HG03565 (cell line): ENCODE measurements at regions not wholly inside any gene's neighbourhood (a gene's known extent, or its start where the extent isn't known, plus 50 kb on each side); places are given as distances from the start of the nearest gene placed in this dataset.

Experiments
- ATAC-seq: cut with Tn5 transposase; IDR thresholded peaks from one replicate; pipeline ENCODE4 v1.9.1; 2021; ENCODE audit warnings: mild to moderate bottlenecking, moderate library complexity; ENCODE audit not compliant: unreplicated experiment

DNA sequence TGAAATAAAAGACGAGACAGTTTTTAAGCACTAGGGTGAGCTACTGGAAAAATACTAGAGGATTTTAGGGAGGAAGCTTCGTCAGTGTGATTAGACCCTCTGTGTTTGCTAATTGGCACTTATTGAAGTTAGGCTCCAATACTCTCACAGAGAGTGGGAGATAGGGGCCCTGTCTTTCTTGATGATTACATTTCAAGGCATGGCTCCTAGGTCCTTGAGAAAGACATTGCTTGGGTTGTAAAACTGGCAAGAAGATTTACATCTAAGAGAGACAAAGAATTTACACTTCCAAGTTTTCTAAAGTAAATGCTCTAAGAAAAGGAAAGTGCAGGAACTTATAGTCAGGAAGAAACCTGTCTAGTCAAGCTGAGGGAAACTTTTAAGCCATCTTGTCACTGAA is 183.2 kb downstream of the C12orf50 start:
- no peak for ATAC-seq

DNA sequence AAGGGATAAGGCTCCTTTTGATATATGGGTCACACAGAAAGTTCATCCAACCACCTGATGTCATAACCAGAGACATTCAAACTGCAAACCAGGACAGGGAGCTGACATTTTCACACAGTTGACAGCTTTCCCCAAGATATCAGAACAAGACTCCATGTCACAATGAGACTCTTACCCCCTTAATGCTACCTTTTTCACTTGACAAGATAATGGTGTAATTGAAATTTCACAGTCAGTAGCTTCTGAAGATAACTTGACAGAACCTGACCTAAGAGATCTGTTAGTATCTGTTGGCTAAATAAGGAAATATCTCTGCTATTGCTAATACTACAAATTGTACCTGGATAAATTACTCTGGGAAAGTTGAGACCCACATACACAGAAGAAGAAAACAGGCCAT is 187.3 kb downstream of the C12orf50 start:
- no peak for ATAC-seq

DNA sequence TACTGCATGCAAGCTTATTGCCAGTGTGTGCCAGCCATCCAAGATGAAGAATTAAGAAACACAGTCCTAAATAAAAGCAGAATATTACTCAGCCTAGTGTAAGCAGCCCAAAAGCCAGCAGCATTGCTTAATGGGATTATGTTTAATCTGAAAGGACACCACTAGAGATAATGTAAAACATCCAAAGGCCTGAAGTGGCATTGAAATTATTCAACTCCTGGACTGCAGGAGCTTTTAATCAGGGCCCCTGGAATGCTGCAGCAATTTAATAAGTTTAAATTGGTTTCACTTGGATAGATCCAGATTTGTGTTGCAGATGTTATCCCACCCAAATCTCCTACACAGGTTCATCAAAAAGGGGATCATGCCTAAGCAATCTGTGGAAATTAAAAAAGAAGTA is 193.0 kb downstream of the C12orf50 start:
- no peak for ATAC-seq

DNA sequence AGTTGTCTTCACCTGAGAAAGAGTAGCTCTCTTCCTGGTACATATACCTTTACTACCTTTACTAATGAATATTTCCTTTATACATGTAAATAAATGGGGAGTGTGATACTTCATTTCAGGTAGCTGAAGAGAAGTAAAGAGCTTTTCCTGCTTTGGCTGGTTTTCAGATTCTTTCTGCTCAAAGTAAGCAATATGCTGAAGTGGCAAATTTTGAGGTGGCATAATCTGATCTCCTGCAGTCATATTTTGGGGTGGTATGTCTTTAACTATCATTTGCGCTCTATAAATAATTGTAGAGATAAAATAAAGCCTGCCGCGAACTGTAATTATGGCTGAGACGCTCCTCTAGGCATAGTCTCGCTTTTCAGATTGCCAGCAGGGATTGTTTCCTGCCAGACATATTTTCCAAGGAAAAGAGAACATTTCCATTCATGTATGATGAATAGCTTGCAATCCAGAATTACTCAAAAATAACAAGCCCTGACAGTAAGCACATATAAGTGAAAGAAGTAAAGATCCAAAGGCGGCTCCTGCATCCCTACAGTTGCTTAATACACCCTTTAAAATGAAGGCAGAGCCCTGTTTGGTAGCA is 200.7 kb downstream of the C12orf50 start:
- no peak for ATAC-seq

DNA sequence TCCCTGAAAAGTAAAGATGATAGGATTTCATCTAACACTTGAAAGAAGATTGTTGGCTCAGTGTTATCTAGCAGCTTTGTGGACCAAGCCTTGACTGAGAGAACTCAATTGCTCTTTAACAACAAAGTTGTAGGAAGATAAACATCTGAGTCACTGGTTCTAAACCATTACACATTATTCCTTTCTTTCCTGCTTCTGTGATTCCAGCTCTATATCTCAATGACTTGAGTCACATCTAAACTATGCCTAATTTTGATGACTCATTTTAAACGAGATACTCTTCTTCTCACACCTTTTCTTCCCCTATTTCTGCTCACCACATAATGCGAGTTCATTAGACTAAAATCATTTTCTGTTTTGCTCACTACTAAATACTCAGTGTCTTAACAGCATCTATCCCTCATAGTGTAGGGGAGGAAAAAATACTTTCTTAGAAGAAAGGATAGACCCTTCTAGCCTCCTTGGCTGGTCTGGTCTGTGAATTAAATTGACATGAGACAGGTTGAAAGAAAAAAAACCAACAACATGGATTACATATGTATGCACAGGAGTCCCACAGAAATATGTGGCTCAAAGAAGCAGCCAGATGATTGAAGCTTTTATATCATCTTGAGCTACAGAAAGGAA is 201.4 kb downstream of the C12orf50 start:
- ATAC-seq, result no peak

DNA sequence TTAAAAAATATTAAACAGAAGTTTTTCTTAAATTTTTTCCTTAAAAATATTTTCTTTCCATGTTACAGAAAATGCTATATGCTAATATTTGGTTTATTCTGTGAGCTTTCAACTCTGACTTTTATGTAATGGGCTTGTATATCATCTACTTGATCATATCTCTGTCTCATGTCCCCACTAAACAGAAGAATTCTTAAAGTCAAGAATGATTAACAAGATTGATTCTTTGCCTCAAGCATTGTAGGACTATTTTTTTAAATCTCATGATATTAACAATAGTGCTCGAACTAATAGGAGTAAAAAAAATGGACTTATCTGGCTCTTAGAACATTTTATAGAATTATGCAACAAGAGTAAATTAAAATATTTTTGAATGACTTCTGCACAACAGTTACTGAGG is 206.3 kb downstream of the C12orf50 start:
- no peak for ATAC-seq

DNA sequence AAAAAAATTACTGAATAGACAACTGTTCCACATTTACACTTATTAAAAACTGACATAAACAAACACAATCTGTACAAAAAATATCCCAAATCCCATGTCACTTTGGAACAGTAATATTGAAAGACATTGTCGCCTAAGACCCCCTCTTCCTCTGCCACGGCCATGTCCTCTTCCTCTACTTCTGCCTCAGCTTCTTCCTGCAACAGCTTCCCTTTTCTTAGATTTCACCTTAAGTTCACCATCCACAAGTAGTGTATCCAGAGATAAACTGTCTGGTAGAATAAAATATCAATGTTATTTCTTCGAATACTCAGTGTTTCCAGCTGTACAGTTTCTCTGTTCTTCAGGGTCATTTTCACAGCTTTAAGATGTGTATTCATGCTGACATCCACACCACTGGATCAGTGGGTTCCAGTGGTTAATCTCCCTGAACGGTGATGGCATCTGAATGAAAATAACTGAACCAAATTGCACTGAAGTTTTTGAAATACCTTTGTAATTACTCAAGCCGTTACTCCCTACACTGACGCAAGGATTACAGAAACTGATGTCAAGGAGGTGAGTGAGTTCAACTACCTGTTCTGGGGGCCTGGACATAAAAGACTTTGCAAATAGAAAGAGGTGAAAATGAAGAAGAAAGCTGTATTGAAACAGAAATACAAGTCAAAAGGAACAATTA is 208.5 kb downstream of the C12orf50 start:
- ATAC-seq, result no peak

DNA sequence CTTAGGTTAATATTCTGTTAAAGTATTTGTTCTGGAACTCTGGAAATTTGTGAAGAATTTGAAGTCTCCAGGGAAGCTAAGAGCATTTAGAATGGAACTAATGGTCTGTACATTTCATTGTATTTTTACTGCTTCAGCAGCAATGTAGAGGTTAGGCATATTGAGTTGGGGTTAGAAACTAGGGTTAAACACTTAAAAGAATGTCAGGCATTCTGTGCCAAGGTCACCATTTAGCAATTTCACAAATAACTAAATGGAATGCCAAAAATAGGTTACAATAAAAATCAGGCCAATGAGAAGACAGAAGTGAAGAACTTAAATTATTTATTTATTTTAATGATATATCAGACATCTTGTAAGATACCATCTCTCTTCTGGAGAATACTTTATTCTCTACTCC is 210.8 kb downstream of the C12orf50 start:
- no peak for ATAC-seq

DNA sequence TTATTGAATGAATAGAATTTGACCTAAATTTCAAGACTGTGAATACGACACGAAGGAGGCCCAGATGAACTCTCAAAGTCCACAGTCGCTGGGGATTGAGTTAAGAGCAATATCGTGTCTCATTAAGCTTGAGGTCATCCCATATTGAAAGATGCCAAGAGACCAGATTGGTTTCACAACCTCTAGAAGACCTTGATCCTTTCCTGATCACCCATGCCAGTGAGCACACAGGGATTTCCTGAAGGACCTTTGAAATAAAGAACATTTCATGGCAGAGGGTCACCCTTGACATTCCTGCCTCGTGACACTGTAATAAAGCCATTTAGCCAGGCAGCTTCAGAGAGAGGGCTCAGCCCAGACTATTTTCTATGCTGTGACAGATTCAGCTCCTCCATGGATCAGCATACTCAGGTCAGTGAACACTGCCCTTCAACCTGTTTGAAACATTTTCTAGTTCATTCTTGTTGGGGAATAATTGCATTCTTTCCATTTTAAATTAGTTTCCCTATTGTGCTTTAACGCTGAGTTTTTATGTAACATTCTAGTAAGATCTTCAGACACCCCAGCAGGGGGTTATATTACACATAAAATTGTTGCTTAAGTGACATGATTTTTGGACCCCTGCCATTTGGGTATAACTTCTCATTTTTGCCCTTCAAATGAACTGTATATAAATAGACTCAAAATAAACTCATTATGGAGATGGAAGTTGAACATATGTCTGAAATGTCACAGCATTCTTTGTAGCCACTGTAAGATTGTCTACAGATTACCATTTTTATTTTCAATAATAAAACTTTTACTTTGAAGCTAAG is 213.2 kb downstream of the C12orf50 start:
- ATAC-seq, result no peak

DNA sequence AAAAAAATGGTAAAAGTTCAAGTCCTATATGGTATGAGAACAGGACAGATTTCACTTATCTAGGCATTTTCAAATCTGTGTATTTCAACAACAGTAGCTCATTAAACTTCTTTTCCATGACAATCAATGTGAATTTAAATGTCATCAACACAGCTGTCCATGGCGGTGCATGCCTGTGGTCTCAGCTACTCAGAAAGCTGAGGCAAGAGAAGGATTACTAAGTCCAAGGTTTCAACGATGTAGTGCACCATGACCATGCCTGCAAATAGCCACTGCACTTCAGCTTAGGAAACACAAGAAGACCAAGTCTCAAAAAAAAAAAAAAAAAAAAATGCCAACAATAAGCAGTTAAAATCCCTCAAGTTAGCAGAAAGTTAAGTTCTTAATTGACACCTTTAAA is 214.6 kb downstream of the C12orf50 start:
- no peak for ATAC-seq

DNA sequence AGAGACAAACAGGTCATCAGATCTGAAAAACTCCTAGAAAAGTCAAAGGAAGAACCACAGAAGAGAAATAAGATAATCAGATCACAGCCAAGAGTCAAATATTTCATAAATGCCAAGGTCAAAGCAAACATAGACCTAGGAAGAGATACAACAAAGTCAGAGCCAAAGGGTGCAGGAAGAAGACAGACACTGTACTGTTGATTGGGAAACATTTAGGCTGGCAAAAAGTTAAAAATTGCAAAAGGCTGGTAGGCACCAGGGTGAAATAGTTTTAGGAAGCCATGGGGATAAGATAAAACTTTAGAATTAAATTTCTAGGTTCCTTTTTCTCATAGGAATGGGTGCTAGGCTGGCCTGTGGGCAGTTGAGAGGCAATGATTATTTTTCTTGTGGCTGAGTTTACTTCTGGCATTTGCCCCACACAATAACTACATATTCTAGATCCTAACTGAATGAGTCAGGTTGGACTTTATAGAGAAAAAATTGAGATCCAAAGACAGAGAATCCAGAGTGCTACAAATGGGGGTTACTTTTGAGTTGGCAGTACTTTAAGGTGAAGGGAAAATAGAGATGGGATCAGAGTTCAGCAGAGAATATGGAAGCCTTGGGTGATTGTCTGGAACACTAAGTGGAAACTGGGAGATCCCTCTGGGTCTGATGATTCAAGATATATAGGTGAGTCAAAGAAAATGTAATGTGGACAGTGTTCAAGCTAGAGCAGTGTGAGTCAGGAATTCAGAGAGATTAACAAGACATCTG is 215.5 kb downstream of the C12orf50 start:
- no peak for ATAC-seq

DNA sequence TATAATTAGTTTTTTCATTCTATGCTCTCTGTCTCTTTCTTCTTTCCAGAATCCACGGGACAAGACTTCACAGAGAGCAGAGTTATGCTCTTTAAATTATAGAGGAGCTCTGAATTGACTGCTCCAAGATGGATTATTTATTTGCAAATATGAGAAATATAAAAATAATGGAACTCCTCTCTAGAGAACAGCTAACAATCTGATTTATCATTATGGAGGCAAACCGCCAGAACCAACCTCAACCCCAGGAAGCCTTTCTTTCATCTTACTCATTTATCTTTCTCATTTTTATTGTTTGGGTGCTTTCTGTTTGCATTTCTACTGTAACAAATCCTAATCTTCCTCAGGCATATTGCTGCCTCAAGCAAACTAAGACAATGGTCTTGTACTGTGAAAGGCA is 216.5 kb downstream of the C12orf50 start:
- ATAC-seq, result no peak

DNA sequence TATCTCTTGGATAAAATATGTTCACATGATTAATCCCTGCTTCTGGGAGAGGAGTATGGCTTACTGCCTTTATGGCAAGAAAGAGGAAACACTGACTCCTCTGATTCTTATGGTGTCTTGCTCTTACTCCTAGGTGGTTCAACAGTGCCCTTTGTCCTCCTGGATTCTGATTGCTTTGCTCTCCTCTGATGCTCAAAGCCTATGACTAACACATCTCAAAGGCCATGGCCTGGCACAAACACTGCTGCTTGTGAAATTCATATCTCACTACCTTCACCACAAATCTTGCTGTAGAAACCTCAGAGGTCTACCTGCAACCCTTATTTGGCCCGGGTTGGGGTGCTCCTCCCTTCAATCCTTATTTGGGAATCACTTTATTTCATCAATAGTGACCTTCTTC is 217.2 kb downstream of the C12orf50 start:
- no peak for ATAC-seq

DNA sequence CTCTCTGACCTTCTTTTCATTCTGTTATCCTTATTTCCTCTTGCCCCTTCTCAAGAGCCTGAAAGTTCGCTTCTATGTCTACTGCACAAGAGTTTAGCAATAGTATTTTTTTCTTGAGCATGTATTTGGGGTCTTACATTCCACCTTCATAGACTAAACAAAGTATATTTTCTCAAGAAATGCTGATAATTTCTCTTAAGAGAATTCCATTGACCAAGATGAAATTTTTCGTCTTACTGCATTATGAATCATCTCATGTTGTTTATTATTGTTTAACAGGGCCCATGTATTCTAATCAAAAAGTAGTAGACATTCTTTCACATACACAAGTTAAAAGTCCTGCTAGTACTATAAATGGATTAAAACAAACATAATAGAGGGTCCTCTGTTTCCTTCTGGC is 219.3 kb downstream of the C12orf50 start:
- no peak for ATAC-seq

DNA sequence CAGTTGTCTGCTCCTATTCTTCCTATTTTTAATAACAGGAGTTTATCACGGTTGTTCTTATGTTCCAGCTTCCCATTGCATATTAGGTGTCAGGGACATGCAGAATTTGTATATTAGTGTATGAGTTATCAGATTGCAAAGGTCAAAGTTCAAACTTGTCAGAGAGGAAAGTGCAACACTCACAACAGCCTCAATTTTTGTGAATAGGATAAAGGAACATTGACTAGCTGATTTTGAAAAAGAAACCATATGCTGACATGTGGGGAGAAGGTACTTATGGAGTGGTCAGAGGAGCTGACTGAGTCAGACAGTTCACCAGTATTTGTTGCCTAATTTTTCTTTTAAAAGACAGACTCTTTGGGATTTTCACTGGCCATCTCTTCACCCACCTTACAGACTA is 222.1 kb downstream of the C12orf50 start:
- no peak for ATAC-seq

DNA sequence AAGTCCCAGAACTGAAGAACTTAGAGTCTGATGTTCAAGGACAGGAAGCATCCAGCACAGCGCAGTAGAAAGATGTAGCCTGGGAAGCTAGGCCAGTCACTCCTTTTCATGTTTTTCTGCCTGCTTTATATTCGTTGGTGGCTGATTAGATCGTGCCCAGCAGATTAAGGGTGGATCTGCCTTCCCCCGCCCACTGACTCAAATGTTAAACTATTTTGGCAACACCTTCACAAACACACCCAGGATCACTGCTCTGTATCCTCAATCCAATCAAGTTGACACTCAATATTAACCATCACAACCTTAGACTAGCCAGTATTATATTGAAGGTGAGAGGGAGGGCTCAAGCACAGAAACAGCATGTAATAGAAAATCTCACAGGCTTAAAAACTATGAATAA is 222.9 kb downstream of the C12orf50 start:
- ATAC-seq, result no peak

DNA sequence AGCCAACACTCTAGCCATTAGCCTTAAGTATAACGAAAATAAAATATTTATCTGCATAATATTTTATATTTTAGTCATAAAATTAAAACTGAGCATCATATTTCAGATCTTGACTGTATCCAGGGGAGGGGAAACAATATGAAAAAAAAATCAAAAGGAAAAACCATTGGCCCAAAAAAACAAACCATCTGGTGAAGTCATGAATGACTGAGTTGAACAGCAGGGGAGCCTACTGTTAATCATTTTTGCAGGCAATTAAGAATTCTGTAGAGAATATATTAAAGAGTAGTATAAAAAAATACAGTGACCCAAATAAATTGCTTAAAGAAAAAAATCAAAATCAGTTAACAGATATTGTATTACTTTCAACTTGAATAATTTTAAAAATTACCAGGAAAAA is 224.8 kb downstream of the C12orf50 start:
- ATAC-seq, result no peak

DNA sequence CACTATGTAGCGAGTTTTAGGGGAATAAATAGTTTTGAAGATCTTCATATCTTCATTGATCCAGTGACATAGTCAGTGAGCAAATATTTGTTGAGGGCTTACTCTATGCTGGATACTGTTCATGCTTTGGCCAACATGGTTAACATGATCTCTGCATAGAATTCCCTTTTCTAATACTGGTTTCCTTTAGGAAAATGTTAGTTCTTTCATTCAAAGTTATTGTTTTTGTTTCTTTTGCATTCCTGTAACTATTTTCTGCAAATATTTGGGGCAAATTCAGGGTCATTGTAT is 226.5 kb downstream of the C12orf50 start:
- no peak for ATAC-seq

DNA sequence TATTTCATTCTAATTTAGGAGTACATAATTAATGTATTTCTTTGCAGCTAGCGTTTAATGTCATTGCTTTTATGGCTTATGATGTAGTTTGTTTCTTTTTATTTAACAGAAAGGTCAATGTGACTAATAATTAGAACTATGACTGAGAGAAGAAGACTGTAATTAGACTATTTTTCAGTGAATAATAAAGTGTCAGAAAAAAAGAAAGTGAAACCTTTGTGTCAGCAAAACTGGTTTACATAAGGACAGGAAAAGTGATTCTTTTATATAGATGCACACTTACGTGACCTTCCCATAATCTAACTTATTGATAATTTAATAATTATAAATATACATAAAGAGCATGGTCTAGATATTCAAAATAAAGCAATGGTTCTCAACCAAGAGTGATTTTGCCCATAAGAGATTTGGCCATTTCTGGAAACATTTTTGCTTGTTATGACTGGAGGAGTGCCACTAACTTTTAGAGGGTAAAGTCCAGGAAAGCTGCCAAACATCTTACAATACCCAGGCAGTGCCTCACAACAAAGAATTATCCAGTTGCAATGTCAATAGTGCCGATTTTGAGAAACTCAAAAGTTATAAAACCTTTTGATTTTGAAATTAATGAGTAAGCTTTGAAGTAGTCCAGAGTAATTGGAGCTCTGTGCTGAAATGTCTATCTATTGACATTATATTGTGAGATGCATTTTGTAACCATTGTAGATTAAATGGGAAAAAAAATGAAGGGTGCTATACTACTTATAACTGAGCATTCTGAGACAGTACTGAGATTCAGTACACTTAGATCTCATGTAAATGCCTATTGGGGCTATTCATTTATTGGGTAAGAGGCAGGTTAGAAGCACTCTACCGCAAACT is 227.1 kb downstream of the C12orf50 start:
- no peak for ATAC-seq

DNA sequence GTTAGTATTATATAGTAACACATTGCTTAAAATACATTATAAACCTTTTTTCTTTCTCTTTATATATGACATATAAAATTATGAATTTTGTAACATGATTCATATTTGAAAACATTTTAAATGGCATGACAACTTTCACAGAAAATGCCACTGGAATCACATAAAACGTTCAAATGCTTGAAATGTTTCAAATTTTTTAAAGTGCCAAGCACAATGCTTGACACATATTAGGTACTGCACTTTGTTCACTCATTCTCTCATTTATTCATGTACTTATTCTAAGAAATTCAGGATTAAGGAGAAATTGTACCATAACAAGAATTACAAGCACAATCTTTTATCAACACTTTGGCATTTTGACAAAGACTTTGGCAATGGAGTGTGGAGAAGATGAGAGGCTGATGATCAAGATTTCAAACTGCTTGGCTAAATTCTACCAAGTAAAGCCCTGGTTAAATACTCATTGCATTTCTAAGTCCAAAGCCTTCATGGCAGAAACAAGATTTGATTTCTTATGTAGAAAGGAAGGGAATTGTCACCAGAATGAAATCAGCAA is 232.2 kb downstream of the C12orf50 start:
- ATAC-seq, result no peak
